Activated T-cell treated with anti-CD3 and anti-CD28 coated beads for 1 hour (primary cell): ENCODE measurements at regions not wholly inside any gene's neighbourhood (a gene's known extent, or its start where the extent isn't known, plus 50 kb on each side); places are given as distances from the start of the nearest gene placed in this dataset.

ENCODE experiments used
- DNase-seq: peaks from one replicate; pipeline ENCODE4 v3.0.0-alpha.2; 2020; ENCODE audit warnings: low read depth

GRCh38 chr4:106522839-106523238 lies 154.3 kb upstream of the GIMD1 start:
- no peak for DNase-seq

- no peak for DNase-seq
Measured at GRCh38 chr4:106512706-106513105, 144.1 kb upstream of the GIMD1 start.

- no peak for DNase-seq
Measured at GRCh38 chr4:106507440-106507839, 138.9 kb upstream of the GIMD1 start.

GRCh38 chr4:106503116-106504050 lies 134.8 kb upstream of the GIMD1 start:
- no peak for DNase-seq

GRCh38 chr4:106502106-106502699 lies 133.6 kb upstream of the GIMD1 start:
- peak; percentile 4 for DNase-seq

GRCh38 chr4:106497271-106497670 lies 128.7 kb upstream of the GIMD1 start:
- no peak for DNase-seq

GRCh38 chr4:106496061-106496460 lies 127.5 kb upstream of the GIMD1 start:
- no peak for DNase-seq

- DNase-seq = no peak
Measured at GRCh38 chr4:106495476-106495875, 126.9 kb upstream of the GIMD1 start.

GRCh38 chr4:106494066-106494465 lies 125.5 kb upstream of the GIMD1 start:
- no peak for DNase-seq

- DNase-seq = no peak
Measured at GRCh38 chr4:106493086-106493485, 124.5 kb upstream of the GIMD1 start.

GRCh38 chr4:106486533-106486932 lies 118.0 kb upstream of the GIMD1 start:
- no peak for DNase-seq

- DNase-seq = no peak
Measured at GRCh38 chr4:106481801-106482200, 113.2 kb upstream of the GIMD1 start.

- no peak for DNase-seq
Measured at GRCh38 chr4:106478152-106478551, 109.6 kb upstream of the GIMD1 start.

GRCh38 chr4:106476741-106477140 lies 108.2 kb upstream of the GIMD1 start:
- DNase-seq = no peak

GRCh38 chr4:106473515-106473914 lies 104.9 kb upstream of the GIMD1 start:
- no peak for DNase-seq

- no peak for DNase-seq
Measured at GRCh38 chr4:106471151-106471550, 102.6 kb upstream of the GIMD1 start.

- DNase-seq = no peak
Measured at GRCh38 chr4:106463622-106464021, 95.0 kb upstream of the GIMD1 start.

GRCh38 chr4:106454581-106454980 lies 86.0 kb upstream of the GIMD1 start:
- DNase-seq = no peak

GRCh38 chr4:106454021-106454420 lies 85.4 kb upstream of the GIMD1 start:
- DNase-seq = no peak

- DNase-seq = no peak
Measured at GRCh38 chr4:106451091-106451490, 82.5 kb upstream of the GIMD1 start.

GRCh38 chr4:106450249-106450648 lies 81.7 kb upstream of the GIMD1 start:
- DNase-seq = no peak

- no peak for DNase-seq
Measured at GRCh38 chr4:106444557-106444956, 76.0 kb upstream of the GIMD1 start.

GRCh38 chr4:106430797-106431196 lies 62.2 kb upstream of the GIMD1 start:
- no peak for DNase-seq

GRCh38 chr4:106429885-106430284 lies 61.3 kb upstream of the GIMD1 start:
- DNase-seq = no peak
